Progenitor cell of endocrine pancreas (in vitro differentiated cells): ENCODE measurements at regions not wholly inside any gene's neighbourhood (a gene's known extent, or its start where the extent isn't known, plus 50 kb on each side); places are given as distances from the start of the nearest gene placed in this dataset.

Experiments used
- DNase-seq: peaks from one replicate; pipeline ENCODE4 v3.0.0; 2021; ENCODE audit warnings: low spot score; ENCODE audit not compliant: unreplicated experiment
- H3K27ac Mint-ChIP-seq: 2 replicates; pipeline ENCODE4 v1.8.0; 2021; ENCODE audit warnings: mild to moderate bottlenecking, moderate library complexity, mixed read lengths
- H3K27me3 Mint-ChIP-seq: 2 replicates; pipeline ENCODE4 v1.8.0; 2021; ENCODE audit warnings: mixed read lengths
- H3K36me3 Mint-ChIP-seq: 2 replicates; pipeline ENCODE4 v1.8.0; 2022; ENCODE audit warnings: mixed read lengths; ENCODE audit not compliant: insufficient read depth
- H3K4me1 Mint-ChIP-seq: 2 replicates; pipeline ENCODE4 v1.8.0; 2021; ENCODE audit warnings: low read depth, mixed read lengths
- H3K4me3 Mint-ChIP-seq: 2 replicates; pipeline ENCODE4 v1.8.0; 2021; ENCODE audit warnings: low read depth, mild to moderate bottlenecking, moderate library complexity, mixed read lengths
- H3K9me3 Mint-ChIP-seq: 2 replicates; pipeline ENCODE4 v1.8.0; 2021; ENCODE audit warnings: low read depth, mixed read lengths
- CTCF ChIP-seq: fragments of 200-600 bp; sonication (generic); IDR thresholded peaks from one replicate; pipeline ENCODE4 v1.5.0; 2021; ENCODE audit warnings: antibody characterized with exemption, mild to moderate bottlenecking; ENCODE audit not compliant: unreplicated experiment

- no peak for DNase-seq
- no peaks in the 10 kb centered on the region for H3K36me3 Mint-ChIP-seq
- H3K4me3 Mint-ChIP-seq = no peak overlapping the region
- H3K27ac Mint-ChIP-seq = no peak overlapping the region
- no peaks in the 10 kb centered on the region for H3K27me3 Mint-ChIP-seq
- TF ChIP-seq CTCF = no peak
- no peaks in the 10 kb centered on the region for H3K9me3 Mint-ChIP-seq
- H3K4me1 Mint-ChIP-seq = peaks cover 17% of the 10 kb centered on the region
Observed at GRCh38 chr2:8604262-8604661, 77.6 kb upstream of the ID2 start.

GRCh38 chr2:8605351-8606065 lies 76.3 kb upstream of the ID2 start:
- Mint-ChIP-seq H3K27me3 (no peaks in the 10 kb centered on the region), H3K4me3 (no peak overlapping the region), H3K36me3 (no peaks in the 10 kb centered on the region), H3K27ac (peak overlapping the region; percentile 62), H3K9me3 (peaks cover 5% of the 10 kb centered on the region), H3K4me1 (peaks cover 29% of the 10 kb centered on the region)
- TF ChIP-seq CTCF = no peak
- no peak for DNase-seq

GRCh38 chr2:8606226-8606625 lies 75.6 kb upstream of the ID2 start:
- Mint-ChIP-seq H3K4me3 (no peak overlapping the region), H3K9me3 (peaks cover 11% of the 10 kb centered on the region), H3K36me3 (peaks cover 2% of the 10 kb centered on the region), H3K4me1 (peaks cover 32% of the 10 kb centered on the region), H3K27me3 (no peaks in the 10 kb centered on the region), H3K27ac (no peak overlapping the region)
- TF ChIP-seq CTCF = no peak
- no peak for DNase-seq

GRCh38 chr2:8606649-8607550 lies 75.0 kb upstream of the ID2 start:
- Mint-ChIP-seq H3K27me3 (no peaks in the 10 kb centered on the region), H3K4me1 (peaks cover 36% of the 10 kb centered on the region), H3K9me3 (peaks cover 11% of the 10 kb centered on the region), H3K4me3 (no peak overlapping the region), H3K27ac (no peak overlapping the region), H3K36me3 (peaks cover 2% of the 10 kb centered on the region)
- DNase-seq = no peak
- no peak for TF ChIP-seq CTCF

- H3K4me1 Mint-ChIP-seq = peaks cover 36% of the 10 kb centered on the region
- H3K36me3 Mint-ChIP-seq = peaks cover 2% of the 10 kb centered on the region
- H3K27ac Mint-ChIP-seq = no peak overlapping the region
- peaks cover 11% of the 10 kb centered on the region for H3K9me3 Mint-ChIP-seq
- no peak for TF ChIP-seq CTCF
- no peak overlapping the region for H3K4me3 Mint-ChIP-seq
- DNase-seq = no peak
- no peaks in the 10 kb centered on the region for H3K27me3 Mint-ChIP-seq
Observed at GRCh38 chr2:8607606-8608005, 74.2 kb upstream of the ID2 start.
